ENCODE measurements at regions not wholly inside any gene's neighbourhood (a gene's known extent, or its start where the extent isn't known, plus 50 kb on each side); places are given as distances from the start of the nearest gene placed in this dataset.
A peak's percentile ranks its signal among the peaks of the same experiment; 100 is the strongest.

DNA sequence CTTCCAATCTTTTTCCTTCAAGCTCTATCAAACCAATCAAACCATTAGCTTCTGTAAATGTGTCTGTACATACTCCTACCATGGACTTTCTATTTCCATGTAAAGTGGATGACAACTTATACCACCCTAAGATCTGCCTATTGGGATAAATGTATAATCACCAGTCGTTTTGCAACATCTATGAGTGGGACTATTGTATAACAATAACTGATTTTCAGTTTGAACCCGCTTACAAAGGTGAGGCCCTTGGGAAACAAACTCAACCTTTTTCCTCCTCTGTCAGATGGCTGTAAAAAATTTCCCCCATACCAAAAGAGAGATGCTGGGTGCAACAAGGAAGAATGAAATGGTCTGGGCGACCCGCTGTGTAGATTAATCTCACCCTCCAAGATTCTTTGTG, 399.1 kb upstream of the ADAMTS5 start:
- TF ChIP-seq, protein P1, sequence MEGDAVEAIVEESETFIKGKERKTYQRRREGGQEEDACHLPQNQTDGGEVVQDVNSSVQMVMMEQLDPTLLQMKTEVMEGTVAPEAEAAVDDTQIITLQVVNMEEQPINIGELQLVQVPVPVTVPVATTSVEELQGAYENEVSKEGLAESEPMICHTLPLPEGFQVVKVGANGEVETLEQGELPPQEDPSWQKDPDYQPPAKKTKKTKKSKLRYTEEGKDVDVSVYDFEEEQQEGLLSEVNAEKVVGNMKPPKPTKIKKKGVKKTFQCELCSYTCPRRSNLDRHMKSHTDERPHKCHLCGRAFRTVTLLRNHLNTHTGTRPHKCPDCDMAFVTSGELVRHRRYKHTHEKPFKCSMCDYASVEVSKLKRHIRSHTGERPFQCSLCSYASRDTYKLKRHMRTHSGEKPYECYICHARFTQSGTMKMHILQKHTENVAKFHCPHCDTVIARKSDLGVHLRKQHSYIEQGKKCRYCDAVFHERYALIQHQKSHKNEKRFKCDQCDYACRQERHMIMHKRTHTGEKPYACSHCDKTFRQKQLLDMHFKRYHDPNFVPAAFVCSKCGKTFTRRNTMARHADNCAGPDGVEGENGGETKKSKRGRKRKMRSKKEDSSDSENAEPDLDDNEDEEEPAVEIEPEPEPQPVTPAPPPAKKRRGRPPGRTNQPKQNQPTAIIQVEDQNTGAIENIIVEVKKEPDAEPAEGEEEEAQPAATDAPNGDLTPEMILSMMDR (IDR thresholded peaks at IDR 0.05; ENCODE audit: low read length, missing control alignments) = no peak
- no peak overlapping the region for H3K4me3 ChIP-seq (replicated peaks; ENCODE audit: low read depth, low read length)
- DNase-seq (ENCODE audit: low read depth) = no peak

DNA sequence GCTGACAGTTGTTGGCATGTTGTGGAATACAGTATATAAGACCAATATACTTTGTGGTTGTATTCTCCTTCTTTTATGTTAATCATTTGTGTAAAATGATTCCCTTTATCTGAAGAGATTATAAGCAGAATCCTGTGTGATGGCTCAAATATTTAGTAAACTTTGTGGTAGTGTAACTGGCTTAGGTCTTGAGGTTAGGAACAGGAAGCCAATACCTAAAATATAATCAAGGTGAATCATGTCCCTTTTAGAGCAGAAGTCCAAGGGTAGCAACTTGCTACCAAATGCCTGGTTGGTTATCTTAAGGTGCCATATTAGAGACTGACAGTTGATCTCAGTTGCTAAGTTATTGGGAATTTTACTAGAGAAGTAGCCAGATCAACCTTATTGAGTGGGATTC, 398.5 kb upstream of the ADAMTS5 start:
- H3K4me3 ChIP-seq (replicated peaks; ENCODE audit: low read depth, low read length) = no peak overlapping the region
- DNase-seq (ENCODE audit: low read depth) = no peak
- TF ChIP-seq, protein P1 (IDR thresholded peaks at IDR 0.05; ENCODE audit: low read length, missing control alignments) = no peak

DNA sequence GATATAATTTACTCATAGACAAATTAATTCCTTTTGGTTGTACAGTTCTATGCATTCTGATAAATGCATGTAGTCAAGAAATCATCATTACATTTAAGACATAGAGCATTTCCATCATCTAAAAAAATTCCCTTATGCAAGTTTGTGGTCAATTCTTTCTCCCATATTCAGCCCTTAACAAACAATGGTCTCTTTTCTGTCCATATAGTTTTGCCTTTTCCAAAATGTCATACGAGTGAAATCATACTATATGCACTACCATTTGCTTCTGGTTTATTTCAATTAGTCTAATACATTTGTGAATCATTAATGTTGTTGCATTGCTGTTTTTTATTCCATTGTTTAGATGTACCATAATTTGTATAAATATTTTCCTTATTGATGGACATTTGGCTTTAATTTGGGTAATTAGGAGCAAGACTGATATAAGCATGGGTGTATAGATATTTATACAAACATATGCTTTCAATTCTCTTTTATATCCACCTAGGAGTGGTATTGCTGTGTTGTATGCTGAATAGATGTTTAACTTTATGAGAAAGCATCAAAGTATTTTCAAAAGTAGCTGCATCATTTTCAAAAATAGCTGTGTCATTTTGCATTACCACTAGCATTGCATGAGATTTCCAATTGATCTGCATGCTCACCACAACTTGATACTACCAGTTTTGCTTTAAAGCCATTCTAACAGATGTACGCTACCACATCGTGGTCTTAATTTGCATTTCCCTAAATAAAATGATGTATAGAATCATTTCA, 397.0 kb upstream of the ADAMTS5 start:
- TF ChIP-seq, protein P1 (IDR thresholded peaks at IDR 0.05; ENCODE audit: low read length, missing control alignments) = no peak
- no peak for DNase-seq (ENCODE audit: low read depth)
- no peak overlapping the region for H3K4me3 ChIP-seq (replicated peaks; ENCODE audit: low read depth, low read length)

DNA sequence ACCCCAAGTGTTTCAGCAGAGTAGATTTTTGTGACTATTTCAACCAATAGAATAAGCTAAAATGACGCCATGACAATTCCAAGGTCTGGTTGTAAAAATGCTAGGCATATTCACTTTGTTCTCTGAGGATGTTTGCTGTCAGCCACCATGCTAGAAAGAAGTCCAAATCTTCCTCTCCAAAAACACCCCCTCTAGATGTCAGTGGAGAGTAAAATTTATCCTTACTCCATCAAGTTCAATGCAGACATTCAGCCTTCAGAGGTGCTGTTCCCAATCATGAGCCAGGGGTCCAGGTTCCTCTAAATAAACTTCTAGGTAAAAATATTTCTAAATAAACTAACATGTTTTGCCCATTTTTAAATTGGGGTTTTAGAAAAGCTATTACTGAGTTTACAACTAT, 395.4 kb upstream of the ADAMTS5 start:
- no peak for DNase-seq (ENCODE audit: low read depth)
- no peak overlapping the region for H3K4me3 ChIP-seq (replicated peaks; ENCODE audit: low read depth, low read length)
- TF ChIP-seq, protein P1 (IDR thresholded peaks at IDR 0.05; ENCODE audit: low read length, missing control alignments) = peak; percentile 24

DNA sequence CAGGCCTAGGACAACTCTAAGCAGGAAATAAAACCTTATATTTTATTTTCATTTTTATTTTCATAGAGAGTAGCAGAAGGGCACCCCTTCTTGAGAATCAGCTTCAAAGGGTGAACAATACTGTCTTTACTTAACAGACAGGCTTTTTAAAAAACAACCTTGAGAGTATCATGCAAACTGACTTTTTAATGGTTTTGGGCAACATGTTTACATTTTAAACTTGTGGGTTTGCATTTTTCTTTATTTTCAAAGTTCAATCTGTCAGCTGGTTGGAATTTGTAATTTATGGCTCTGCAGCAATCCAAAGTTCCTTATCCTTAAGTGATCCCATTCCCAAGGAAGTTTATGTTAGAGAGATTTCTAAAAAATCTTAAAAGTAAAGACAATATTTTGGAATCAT, 392.3 kb upstream of the ADAMTS5 start:
- DNase-seq (ENCODE audit: low read depth) = peak; percentile 25
- TF ChIP-seq, protein P1 (IDR thresholded peaks at IDR 0.05; ENCODE audit: low read length, missing control alignments) = no peak
- H3K4me3 ChIP-seq (replicated peaks; ENCODE audit: low read depth, low read length) = no peak overlapping the region

DNA sequence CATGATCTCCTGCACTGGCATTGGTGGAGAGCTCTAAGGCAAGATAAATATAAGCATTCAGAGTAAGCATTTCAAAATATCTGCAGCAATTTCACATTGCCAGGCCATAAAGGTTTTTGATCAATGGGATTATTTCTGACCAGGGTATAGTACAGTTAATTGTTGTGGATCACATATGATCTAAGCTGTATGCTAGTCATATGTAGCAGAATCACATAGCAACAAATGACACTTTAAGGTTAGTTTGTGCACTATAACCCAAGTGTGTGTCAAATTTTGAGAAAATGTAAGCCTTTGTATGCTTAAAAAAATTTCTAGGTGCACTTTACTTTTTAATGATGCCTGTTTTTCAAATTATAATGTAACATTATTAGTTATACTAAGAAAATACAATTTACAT, 386.0 kb upstream of the ADAMTS5 start:
- no peak for DNase-seq (ENCODE audit: low read depth)
- H3K4me3 ChIP-seq (replicated peaks; ENCODE audit: low read depth, low read length) = no peak overlapping the region
- TF ChIP-seq, protein P1 (IDR thresholded peaks at IDR 0.05; ENCODE audit: low read length, missing control alignments) = no peak

DNA sequence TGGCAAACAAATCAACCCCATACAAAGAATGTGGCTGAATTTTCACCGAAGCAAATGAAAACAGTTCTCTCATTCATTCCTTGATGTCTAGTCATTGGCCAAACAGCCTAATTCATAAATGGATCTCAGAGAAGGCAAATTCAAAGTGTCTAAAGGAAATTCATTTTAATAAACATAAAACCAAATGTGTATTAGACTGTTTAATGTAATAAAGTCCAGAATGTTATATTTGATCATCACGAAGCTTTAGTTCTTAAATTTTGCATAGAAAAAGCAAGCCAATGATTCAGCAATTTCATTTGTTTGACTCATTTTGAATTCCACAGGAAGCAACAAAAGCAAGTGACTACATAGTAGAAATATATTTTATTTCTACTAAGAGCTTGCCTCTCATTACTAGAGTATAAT, 379.2 kb upstream of the ADAMTS5 start:
- DNase-seq (ENCODE audit: low read depth) = peak; percentile 35
- no peak overlapping the region for H3K4me3 ChIP-seq (replicated peaks; ENCODE audit: low read depth, low read length)
- TF ChIP-seq, protein P1 (IDR thresholded peaks at IDR 0.05; ENCODE audit: low read length, missing control alignments) = no peak
